Gastroesophageal sphincter (tissue), 3 donors: ENCODE measurements at regions not wholly inside any gene's neighbourhood (a gene's known extent, or its start where the extent isn't known, plus 50 kb on each side); places are given as distances from the start of the nearest gene placed in this dataset.
A peak's percentile ranks its signal among the peaks of the same experiment; 100 is the strongest.

Experiments
- POLR2A ChIP-seq, 2 donors: fragments of 450-650 bp; IDR thresholded peaks; one replicate each; pipeline ENCODE4 v1.6.1; 2017; ENCODE audit warnings: antibody characterized with exemption in 2 of 2, mild to moderate bottlenecking in 2 of 2, moderate library complexity in 1 of 2
- POLR2AphosphoS5 ChIP-seq: sonication (generic); formaldehyde crosslinking; IDR thresholded peaks from one replicate; pipeline ENCODE4 v1.6.1; 2017; ENCODE audit warnings: antibody characterized with exemption
- TF ChIP-seq, protein P1 (sequence below), 4 experiments: fragments of 200-600 bp in 2 of 4; fragments of 450-650 bp in 2 of 4; sonication (generic) in 1 of 4; IDR thresholded peaks; one replicate each; pipeline ENCODE4 v1.5.1; 2017 to 2019; ENCODE audit warnings: antibody characterized with exemption in 4 of 4, mild to moderate bottlenecking in 2 of 4, moderate library complexity in 2 of 4

DNA sequence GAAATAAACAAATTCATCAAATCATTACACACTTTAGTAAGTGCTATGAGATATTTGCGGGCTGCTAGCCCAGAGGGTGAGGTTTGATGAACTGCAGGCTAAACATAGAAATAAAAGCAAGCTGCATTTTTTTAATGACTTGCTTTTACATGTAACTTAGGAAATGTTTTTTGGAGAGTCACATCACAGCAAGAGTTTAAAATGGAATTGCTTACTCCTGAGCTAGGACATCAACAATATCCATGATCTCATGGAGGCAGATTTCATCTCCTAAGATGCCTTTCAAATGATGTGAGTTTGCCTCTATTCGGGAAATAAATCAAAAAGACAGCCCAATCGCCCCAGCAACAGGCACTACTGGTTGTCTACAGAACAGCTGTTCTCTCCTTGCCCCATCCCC lies 73.4 kb upstream of the CD44 start:
- TF ChIP-seq, protein P1, sequence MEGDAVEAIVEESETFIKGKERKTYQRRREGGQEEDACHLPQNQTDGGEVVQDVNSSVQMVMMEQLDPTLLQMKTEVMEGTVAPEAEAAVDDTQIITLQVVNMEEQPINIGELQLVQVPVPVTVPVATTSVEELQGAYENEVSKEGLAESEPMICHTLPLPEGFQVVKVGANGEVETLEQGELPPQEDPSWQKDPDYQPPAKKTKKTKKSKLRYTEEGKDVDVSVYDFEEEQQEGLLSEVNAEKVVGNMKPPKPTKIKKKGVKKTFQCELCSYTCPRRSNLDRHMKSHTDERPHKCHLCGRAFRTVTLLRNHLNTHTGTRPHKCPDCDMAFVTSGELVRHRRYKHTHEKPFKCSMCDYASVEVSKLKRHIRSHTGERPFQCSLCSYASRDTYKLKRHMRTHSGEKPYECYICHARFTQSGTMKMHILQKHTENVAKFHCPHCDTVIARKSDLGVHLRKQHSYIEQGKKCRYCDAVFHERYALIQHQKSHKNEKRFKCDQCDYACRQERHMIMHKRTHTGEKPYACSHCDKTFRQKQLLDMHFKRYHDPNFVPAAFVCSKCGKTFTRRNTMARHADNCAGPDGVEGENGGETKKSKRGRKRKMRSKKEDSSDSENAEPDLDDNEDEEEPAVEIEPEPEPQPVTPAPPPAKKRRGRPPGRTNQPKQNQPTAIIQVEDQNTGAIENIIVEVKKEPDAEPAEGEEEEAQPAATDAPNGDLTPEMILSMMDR (IDR thresholded peaks at IDR 0.05): no peak
- TF ChIP-seq POLR2A (IDR thresholded peaks at IDR 0.05) (no peak), POLR2AphosphoS5 (peak; percentile 59)
